K562 (cell line): ENCODE measurements at regions not wholly inside any gene's neighbourhood (a gene's known extent, or its start where the extent isn't known, plus 50 kb on each side); places are given as distances from the start of the nearest gene placed in this dataset.

Source experiments
- ATAC-seq: fragments of 200-7000 bp; cut with Tn5 transposase; 3 replicates; pipeline ENCODE4 v1.9.1; 2020; ENCODE audit warnings: moderate library complexity
- BruUV-seq: library from RNA; stranded (reverse); fragments of 400-500 nt; replicated peaks from 2 replicates; lab custom pipeline; 2021; lab: Mats Ljungman, UMichigan
- CTCF ChIA-PET: fragments of 300-600 bp; formaldehyde crosslinking; extraction: SDS; loops from one replicate; lab custom pipeline; 2021; ENCODE audit warnings: low intra/inter-chr PET ratio; lab: Yijun Ruan, JAX
- POLR2A ChIA-PET: fragments of 300-600, 350-650 bp; sonication (Branson Sonifier 250); formaldehyde crosslinking; extraction: SDS; loops from one replicate; lab custom pipeline; 2021; ENCODE audit warnings: antibody characterized with exemption, inconsistent platforms; lab: Yijun Ruan, JAX
- DNase-seq, 4 experiments: peaks; one replicate each; pipeline versions ENCODE4 v3.0.0 to v3.0.0-alpha.2; 2011 to 2018; ENCODE audit warnings: low spot score in 3 of 4, mixed read lengths in 3 of 4; ENCODE audit errors: extremely low read depth in 1 of 4
- FAIRE-seq: peaks from 2 replicates; lab custom pipeline; 2011; peaks lifted over from hg19 to GRCh38; lab: Jason Lieb, UNC
- H2AFZ ChIP-seq: 2 replicates; pipeline ENCODE4 v1.6.0; 2011; ENCODE audit warnings: low read depth, low read length, control low read depth, inconsistent platforms
- H3K27ac ChIP-seq: fragments of 200-600 bp; 3 replicates; pipeline ENCODE4 v1.8.0; 2011; ENCODE audit warnings: low read depth, mild to moderate bottlenecking, control low read depth, inconsistent platforms, low read length, moderate library complexity, mixed read lengths; ENCODE audit errors: extremely low read depth
- H3K27me3 ChIP-seq, 2 experiments: fragments of 300-600 bp in 1 of 2; 2 replicates in 1 of 2; 3 replicates in 1 of 2; pipeline versions ENCODE4 v1.6.0 to v1.8.0; 2011; ENCODE audit warnings: inconsistent platforms in 2 of 2, low read length in 2 of 2, mild to moderate bottlenecking in 1 of 2, mixed read lengths in 1 of 2, moderate library complexity in 1 of 2; ENCODE audit not compliant: control insufficient read depth in 2 of 2, insufficient read depth in 2 of 2
- H3K36me3 ChIP-seq: fragments of 300-600 bp; 3 replicates; pipeline ENCODE4 v1.8.0; 2011; ENCODE audit warnings: mild to moderate bottlenecking, low read length, inconsistent platforms; ENCODE audit not compliant: control insufficient read depth, insufficient read depth
- H3K4me1 ChIP-seq, 2 experiments: fragments of 200-600 bp in 1 of 2; replicated peaks in 1 of 2; 2 replicates in 1 of 2; 3 replicates in 1 of 2; pipeline versions ENCODE4 v1.5.1 to v1.8.0; 2011; ENCODE audit warnings: inconsistent platforms in 2 of 2, low read length in 2 of 2, mild to moderate bottlenecking in 1 of 2, mixed read lengths in 1 of 2, moderate library complexity in 1 of 2; ENCODE audit not compliant: control insufficient read depth in 2 of 2, insufficient read depth in 2 of 2
- H3K4me2 ChIP-seq: 2 replicates; pipeline ENCODE4 v1.6.1; 2011; ENCODE audit warnings: low read length, control low read depth, inconsistent platforms, mixed read lengths; ENCODE audit not compliant: insufficient read depth
- H3K4me3 ChIP-seq: fragments of 200-600 bp; sonication (generic), shearing (Covaris generic); 2 replicates; pipeline ENCODE4 v1.5.1; 2016; ENCODE audit warnings: control low read depth, inconsistent platforms
- H3K79me2 ChIP-seq: fragments of 200-600 bp; 3 replicates; pipeline ENCODE4 v1.8.0; 2011; ENCODE audit warnings: low read length, inconsistent platforms; ENCODE audit not compliant: control insufficient read depth, insufficient read depth
- H3K9ac ChIP-seq, 2 experiments: 2 replicates each; pipeline versions ENCODE4 v1.6.0 to v1.6.1; 2011; ENCODE audit warnings: low read depth in 2 of 2, low read length in 2 of 2, control low read depth in 1 of 2, inconsistent platforms in 1 of 2, mild to moderate bottlenecking in 1 of 2, mixed read lengths in 1 of 2; ENCODE audit not compliant: insufficient read depth in 1 of 2
- H3K9me1 ChIP-seq: one replicate; pipeline ENCODE4 v1.6.0; 2011; ENCODE audit warnings: inconsistent platforms, mild to moderate bottlenecking, low read length, moderate library complexity; ENCODE audit not compliant: control insufficient read depth, insufficient read depth
- H3K9me3 ChIP-seq: replicated peaks from 2 replicates; pipeline ENCODE4 v1.5.1; 2011; ENCODE audit warnings: low read depth, low read length, inconsistent platforms; ENCODE audit not compliant: control insufficient read depth, insufficient read depth
- H4K20me1 ChIP-seq: replicated peaks from 2 replicates; pipeline ENCODE4 v1.6.1; 2011; ENCODE audit warnings: low read length, inconsistent platforms, mixed read lengths; ENCODE audit not compliant: control insufficient read depth, insufficient read depth
- BRF1 ChIP-seq: IDR thresholded peaks from 3 replicates; pipeline ENCODE4 v1.6.1; 2011; ENCODE audit warnings: borderline replicate concordance, mild to moderate bottlenecking; ENCODE audit not compliant: insufficient read length; ENCODE audit errors: extremely low read depth
- ESRRA ChIP-seq: fragments of 450-650 bp; IDR thresholded peaks from 2 replicates; pipeline ENCODE4 v1.6.1; 2014; ENCODE audit warnings: low read depth, mild to moderate bottlenecking, moderate library complexity, borderline replicate concordance
- MAFK ChIP-seq: IDR thresholded peaks from 2 replicates; pipeline ENCODE4 v1.6.1; 2011; ENCODE audit warnings: low read length, improper control_type of control experiment
- PATZ1 ChIP-seq: fragments of 250-450 bp; sonication (Bioruptor Pico); IDR thresholded peaks from 2 replicates; pipeline ENCODE4 v1.5.0; 2020; ENCODE audit warnings: mild to moderate bottlenecking, borderline replicate concordance
- POLR2AphosphoS5 ChIP-seq: IDR thresholded peaks from 2 replicates; pipeline ENCODE4 v1.6.1; 2011; ENCODE audit warnings: mild to moderate bottlenecking, low read depth, low read length, moderate library complexity; ENCODE audit not compliant: control insufficient read depth, insufficient read depth
- POLR2B ChIP-seq: fragments of 450-650 bp; IDR thresholded peaks from 2 replicates; pipeline ENCODE4 v1.6.1; 2018; ENCODE audit warnings: low read depth; ENCODE audit not compliant: partially characterized antibody
- RBM25 ChIP-seq: fragments of 200-400 bp; formaldehyde crosslinking; IDR thresholded peaks from 2 replicates; pipeline ENCODE4 v1.6.1; 2018; ENCODE audit warnings: low read length, low read depth, moderate library complexity; ENCODE audit not compliant: severe bottlenecking
- RNF2 ChIP-seq: sonication (generic); IDR thresholded peaks from 2 replicates; pipeline ENCODE4 v1.6.1; 2016
- SAP30 ChIP-seq: fragments of 200-600 bp; sonication (generic); IDR thresholded peaks from 2 replicates; pipeline ENCODE4 v1.6.1; 2012; ENCODE audit warnings: borderline replicate concordance, low read depth, mild to moderate bottlenecking, moderate library complexity, low read length, control low read depth, inconsistent platforms; ENCODE audit not compliant: insufficient read depth, poor library complexity, severe bottlenecking
- SIN3B ChIP-seq: fragments of 450-650 bp; IDR thresholded peaks from 2 replicates; pipeline ENCODE4 v1.6.1; 2017; ENCODE audit warnings: low read depth, mild to moderate bottlenecking, moderate library complexity
- SLC30A9 ChIP-seq: fragments of 250-450 bp; sonication (Bioruptor Pico); IDR thresholded peaks from 2 replicates; pipeline ENCODE4 v1.8.0; 2022; ENCODE audit warnings: mild to moderate bottlenecking, moderate library complexity
- ZBTB34 ChIP-seq: fragments of 250-450 bp; sonication (Bioruptor Pico); IDR thresholded peaks from 2 replicates; pipeline ENCODE4 v1.8.0; 2021; ENCODE audit warnings: mild to moderate bottlenecking, moderate library complexity
- ZNF146 ChIP-seq: IDR thresholded peaks from one replicate; pipeline ENCODE4 v1.6.1; 2018; ENCODE audit warnings: missing compliant biosample characterization; ENCODE audit not compliant: unreplicated experiment
- WGBS: fragments of 100-300 bp; shearing (Covaris generic); methylation state at CpG from one replicate; pipeline ENCODE4 v1.1.6; 2016; ENCODE audit warnings: low coverage, mixed read lengths; ENCODE audit not compliant: insufficient coverage; ENCODE audit errors: missing lambda C conversion rate; 5-methylcytosine and 5-hydroxymethylcytosine counted together
- in situ Hi-C: fragments of 300-500 bp; cut with MboI; formaldehyde crosslinking; loops from 4 replicates; pipeline ENCODE4 v1.15.0; 2018; ENCODE audit warnings: inconsistent platforms, mixed read lengths
- intact Hi-C: fragments of 100-400 bp; cut with micrococcal nuclease; formaldehyde crosslinking; loops from 2 replicates; pipeline ENCODE4 v1.14.2; 2022

- TF ChIP-seq ZBTB34 (CRISPR knock-in tag) = no peak
- no peak for TF ChIP-seq MAFK
These were observed 346.7 kb downstream of the IL20RB start (continued) for GRCh38 chr3:137304313-137305056.

GRCh38 chr3:137324114-137324513 is 366.3 kb downstream of the IL20RB start:
- ATAC-seq (no peak), FAIRE-seq (no peak), DNase-seq (no peak)
- H3K27me3 ChIP-seq = no peaks in the 10 kb centered on the region
- no peak overlapping the region for H2AFZ ChIP-seq
- in situ Hi-C loops = no loop called here
- ChIA-PET CTCF (no interaction called here), POLR2A (no interaction called here)
- no peaks in the 10 kb centered on the region for H4K20me1 ChIP-seq
- no peak overlapping the region for H3K4me2 ChIP-seq
- H3K4me1 ChIP-seq = no peaks in the 10 kb centered on the region
- no peaks in the 10 kb centered on the region for H3K9me1 ChIP-seq
- no peak for TF ChIP-seq SAP30
- TF ChIP-seq ZNF146 = peak; percentile 20
- TF ChIP-seq PATZ1 (CRISPR knock-in tag) = no peak
- TF ChIP-seq RNF2 = no peak
- no peak for TF ChIP-seq ESRRA
- no peak for TF ChIP-seq SIN3B
- TF ChIP-seq POLR2AphosphoS5 = no peak
- no peak for TF ChIP-seq BRF1
- no peak for TF ChIP-seq SLC30A9 (CRISPR knock-in tag)
- TF ChIP-seq POLR2B = no peak
- peak; percentile 14 for TF ChIP-seq RBM25
- H3K9me3 ChIP-seq = no peaks in the 10 kb centered on the region
- no peak overlapping the region for H3K27ac ChIP-seq
- H3K4me3 ChIP-seq = no peak overlapping the region
- intact Hi-C loops = no loop called here
- WGBS = 6% methylated on average over 2 of the region's 2 CpGs
- H3K79me2 ChIP-seq = no peaks in the 10 kb centered on the region
- H3K9ac ChIP-seq = no peak overlapping the region
- no TSS peak for BruUV-seq
- H3K36me3 ChIP-seq = no peaks in the 10 kb centered on the region
